Iris pigment epithelial cell (primary cell): ENCODE measurements at regions not wholly inside any gene's neighbourhood (a gene's known extent, or its start where the extent isn't known, plus 50 kb on each side); places are given as distances from the start of the nearest gene placed in this dataset.
"Not testable (repeated sequence)": the region's sequence is repeated elsewhere in the genome, so short reads cannot be mapped to it uniquely, and the experiment has no call there.

ENCODE experiments used
- DNase-seq: peaks from one replicate; pipeline ENCODE4 v3.0.0-alpha.2; 2011; ENCODE audit warnings: low read depth

- not testable (repeated sequence) for DNase-seq
Measured at GRCh38 chr1:30458730-30459485, 264.5 kb downstream of the MATN1 start.

GRCh38 chr1:30452925-30453324 is 270.5 kb downstream of the MATN1 start:
- DNase-seq, result no peak

GRCh38 chr1:30452170-30452569 is 271.2 kb downstream of the MATN1 start:
- no peak for DNase-seq

GRCh38 chr1:30451532-30452125 is 271.8 kb downstream of the MATN1 start:
- no peak for DNase-seq

GRCh38 chr1:30450818-30451233 is 272.6 kb downstream of the MATN1 start:
- no peak for DNase-seq

DNA sequence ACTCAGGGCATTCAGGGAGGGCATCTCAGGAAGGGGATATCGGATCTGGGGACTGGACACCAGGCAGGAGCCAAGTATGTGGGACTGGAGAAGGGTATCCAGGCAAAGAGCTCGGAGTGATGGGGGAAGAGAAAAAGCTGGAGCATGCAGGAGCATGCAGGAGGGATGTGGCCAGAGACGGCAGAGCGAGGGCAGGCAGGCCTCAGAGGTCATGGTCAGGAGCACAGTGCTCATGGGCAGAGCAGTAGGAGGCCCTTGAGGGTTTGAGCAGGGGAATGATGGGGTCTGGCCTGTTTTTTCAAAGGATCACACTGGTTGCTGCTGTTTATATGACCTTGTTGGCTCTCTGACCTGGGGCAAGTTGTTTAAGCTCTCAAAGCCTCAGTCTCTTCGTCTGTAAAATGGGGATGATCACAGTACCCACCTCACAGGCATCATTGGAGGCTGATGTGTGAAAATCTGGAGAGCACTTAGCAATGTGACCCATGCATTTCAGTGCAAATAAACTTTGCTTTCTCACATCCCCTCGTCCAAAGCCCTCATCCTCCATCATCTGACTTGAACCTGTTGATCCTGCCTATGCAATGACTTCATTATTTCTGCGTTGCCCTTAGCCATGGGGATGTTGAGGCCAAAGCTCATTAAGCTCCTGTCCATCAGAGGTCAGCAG is 273.1 kb downstream of the MATN1 start:
- DNase-seq, result no peak

GRCh38 chr1:30449428-30450147 is 273.8 kb downstream of the MATN1 start:
- no peak for DNase-seq

DNA sequence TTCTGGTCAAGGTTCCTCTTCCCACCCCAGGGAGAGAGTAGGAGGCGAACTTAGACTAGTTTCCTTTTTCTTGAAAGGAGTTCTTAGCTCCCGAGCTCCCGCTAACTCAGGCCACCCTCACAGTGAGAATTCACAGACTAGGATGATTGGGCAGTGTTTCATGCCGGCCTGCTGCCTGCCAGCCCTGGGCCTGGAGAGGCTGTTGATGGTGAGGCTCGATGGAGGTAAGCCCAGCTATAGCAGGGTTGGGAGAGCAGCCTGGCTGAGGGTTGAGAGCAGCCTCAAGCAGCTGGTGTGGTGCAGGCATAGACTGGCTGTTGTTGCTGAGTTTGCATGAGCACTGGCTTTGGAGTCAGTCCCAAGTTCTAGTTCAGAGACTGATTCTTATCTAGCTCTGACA is 274.4 kb downstream of the MATN1 start:
- no peak for DNase-seq

DNA sequence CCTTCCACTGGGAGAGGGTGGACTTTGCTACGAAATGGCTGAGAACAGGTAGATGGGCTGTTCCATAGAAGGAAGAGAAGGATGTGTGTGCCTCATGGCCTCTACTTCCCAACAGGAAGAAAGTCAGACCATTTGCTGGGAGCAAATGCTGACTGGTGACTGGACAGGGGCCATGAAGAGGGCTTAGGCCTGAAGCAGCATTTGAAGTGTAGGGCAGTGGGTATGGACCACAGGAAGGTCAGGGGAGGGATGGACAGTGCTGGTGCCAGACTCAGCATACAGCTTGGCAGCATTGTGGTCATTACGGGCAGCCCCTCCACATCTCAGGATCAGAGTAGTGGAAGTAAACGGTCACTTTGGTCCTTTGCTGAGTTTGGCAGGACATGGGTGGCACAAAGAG is 275.7 kb downstream of the MATN1 start:
- DNase-seq, result no peak

GRCh38 chr1:30447080-30447479 is 276.3 kb downstream of the MATN1 start:
- no peak for DNase-seq

DNA sequence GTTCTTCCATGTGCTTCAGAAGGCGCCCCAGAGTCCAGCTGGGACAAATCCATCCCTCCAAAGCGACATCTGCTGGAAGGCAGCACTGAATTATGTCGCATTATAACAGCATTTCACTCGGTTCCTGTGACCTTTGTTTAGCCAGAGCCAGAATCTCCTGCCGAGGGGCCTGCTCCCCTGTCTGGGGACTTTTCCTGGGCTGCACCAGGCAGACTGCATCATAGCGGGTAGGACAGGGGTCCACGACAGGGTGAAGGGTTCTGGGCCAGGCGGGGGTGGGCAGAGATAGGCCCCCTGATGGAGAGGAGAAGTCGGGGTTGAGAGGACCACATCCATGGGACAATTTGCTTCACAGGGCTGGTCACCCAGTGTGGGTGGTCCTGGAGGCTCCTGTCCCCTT is 276.9 kb downstream of the MATN1 start:
- no peak for DNase-seq

DNA sequence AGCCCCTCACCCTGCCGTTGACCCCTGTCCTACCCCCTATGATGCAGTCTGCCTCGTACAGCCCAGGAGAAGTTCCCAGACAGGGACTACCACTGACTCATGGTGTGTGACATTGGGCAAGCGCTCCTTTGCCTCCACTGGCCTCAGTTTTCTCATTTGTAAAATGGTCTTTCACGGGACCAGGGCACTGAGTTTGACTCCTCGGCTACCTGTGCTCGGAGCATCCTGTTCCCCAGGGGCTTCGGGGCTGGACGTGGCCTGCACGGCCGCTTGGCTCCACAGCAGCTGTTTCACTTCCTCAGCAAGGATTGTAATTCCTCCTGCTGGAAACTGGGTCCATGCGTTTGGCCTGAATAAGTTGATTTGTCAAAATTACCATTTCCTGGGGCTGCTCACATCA is 277.3 kb downstream of the MATN1 start:
- no peak for DNase-seq

GRCh38 chr1:30445449-30445848 is 277.9 kb downstream of the MATN1 start:
- no peak for DNase-seq

GRCh38 chr1:30444850-30445249 is 278.5 kb downstream of the MATN1 start:
- DNase-seq, result no peak

DNA sequence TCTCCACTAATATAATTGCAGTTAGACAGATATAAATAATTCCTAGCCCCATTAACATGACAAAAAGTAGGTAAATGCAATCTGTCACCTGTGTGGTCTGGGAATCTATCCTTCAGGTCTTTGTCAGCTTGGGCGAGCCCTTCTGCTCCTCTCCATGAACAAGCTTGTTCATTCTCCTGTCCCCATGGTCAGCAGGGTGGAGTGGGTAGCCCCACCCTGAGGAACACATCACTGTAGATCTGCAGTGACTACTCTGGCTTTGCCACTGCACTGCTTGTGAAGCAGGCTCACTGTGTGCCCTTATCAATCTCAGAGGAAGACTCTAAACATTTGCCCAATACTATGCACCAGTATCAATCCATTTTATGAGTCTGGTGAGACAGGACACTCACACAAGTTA is 279.0 kb downstream of the MATN1 start:
- DNase-seq, result no peak

GRCh38 chr1:30438274-30438673 is 285.1 kb downstream of the MATN1 start:
- not testable (repeated sequence) for DNase-seq

GRCh38 chr1:30437059-30437576 is 286.3 kb downstream of the MATN1 start:
- no peak for DNase-seq

GRCh38 chr1:30427545-30427944 is 295.8 kb downstream of the MATN1 start:
- no peak for DNase-seq

DNA sequence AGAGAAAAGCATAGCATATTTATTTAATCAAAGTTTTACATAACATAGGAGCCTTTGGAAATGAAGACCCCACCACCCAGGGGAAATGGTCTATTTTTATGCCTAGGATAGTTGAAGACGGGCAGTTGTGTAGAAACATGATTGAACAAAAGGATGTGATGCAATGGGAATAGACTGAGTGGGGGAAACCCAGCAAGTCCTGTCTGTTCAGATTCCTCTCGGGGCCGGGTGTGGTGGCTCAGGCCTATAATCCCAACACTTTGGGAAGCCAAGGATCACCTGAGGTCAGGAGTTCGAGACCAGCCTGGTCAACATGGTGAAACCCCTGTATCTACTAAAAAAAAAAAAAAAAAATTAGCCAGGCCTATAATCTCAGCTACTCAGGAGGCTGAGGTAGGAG is 298.3 kb downstream of the MATN1 start:
- DNase-seq, result no peak

DNA sequence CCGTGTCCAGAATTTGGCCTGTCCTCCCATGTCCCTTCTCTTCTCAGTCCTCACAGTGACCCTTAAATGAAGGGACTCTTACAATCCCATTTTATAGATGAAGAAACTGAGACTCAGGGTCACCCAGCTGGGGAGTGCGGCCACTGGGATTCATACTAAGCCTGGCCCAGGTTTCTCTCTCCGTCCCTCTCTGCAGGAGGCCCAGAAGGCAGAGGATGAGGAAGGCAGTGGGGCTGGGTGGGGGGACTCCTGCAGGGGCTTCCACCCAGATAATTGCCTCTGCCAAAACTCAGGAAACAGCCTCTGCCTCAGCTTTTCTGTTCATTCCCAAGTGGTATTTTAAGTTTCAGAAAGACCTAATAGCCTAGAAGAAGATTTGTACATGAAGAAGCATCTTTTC is 299.8 kb downstream of the MATN1 start:
- DNase-seq, result no peak

DNA sequence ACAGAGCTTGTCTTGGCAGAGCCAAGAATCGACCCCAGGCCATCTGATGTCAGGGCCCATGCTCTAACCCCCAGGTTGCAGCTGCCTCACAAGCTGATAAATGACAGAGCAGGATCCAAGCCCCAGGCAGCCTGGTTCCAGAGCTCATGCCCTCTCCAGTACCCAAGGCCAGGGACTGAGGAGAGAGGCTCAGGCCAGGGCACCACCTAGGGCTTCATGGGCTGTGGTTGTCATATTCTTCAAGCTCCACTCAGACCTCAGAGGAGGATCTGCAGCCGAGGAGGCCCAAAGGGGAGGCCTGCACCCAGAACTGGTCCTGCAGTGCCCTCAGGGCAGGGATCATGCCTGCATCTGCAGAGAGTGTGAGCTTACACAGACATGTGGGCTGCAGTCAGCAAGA is 301.1 kb downstream of the MATN1 start:
- no peak for DNase-seq

DNA sequence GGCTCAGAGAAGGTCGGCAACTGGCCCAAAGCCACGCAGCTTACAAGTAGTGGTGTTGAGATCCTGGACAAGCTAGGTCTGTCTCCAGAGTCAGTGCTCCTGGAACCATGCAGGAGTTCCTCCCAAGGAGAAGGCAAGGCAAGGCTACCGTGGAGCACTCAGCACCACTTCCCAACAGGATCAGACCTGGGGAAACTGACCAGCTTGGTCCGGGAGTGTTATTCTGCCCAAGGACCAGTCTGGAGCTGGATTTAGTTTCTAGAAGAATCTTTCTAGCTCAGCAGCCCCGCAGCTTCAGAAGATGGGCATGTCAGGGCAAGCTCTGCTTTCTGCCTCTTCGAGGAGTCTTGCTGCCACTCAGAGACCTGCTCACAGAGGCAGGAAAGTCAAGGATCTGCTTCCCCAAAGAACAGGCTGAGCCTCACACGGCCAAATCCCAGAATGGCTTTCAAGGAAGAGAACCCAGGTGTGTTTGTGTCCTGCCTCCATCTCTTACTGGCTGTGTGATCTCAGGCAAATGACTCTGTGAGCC is 302.8 kb downstream of the MATN1 start:
- DNase-seq, result no peak
